ENCODE measurements at regions not wholly inside any gene's neighbourhood (a gene's known extent, or its start where the extent isn't known, plus 50 kb on each side); places are given as distances from the start of the nearest gene placed in this dataset.

GRCh38 chr12:29907461-29907860 is 123.7 kb upstream of the TMTC1 start:
- no peaks in the 10 kb centered on the region for H3K27me3 Mint-ChIP-seq
- Histone ChIP-seq H3K9ac (ENCODE audit: low read length) (no peak overlapping the region), H3K4me2 (replicated peaks; ENCODE audit: low read depth, low read length, poor library complexity, severe bottlenecking) (no peak overlapping the region), H3K4me3 (ENCODE audit: control extremely low read depth in 1 of 5, extremely low read depth in 1 of 5, insufficient read depth in 1 of 5, low read depth in 2 of 5, low read length in 4 of 5) (no peak overlapping the region), H2AFZ (ENCODE audit: insufficient read depth, low read depth, low read length, poor library complexity, severe bottlenecking) (no peak overlapping the region), H3K36me3 (replicated peaks in 1 of 2; ENCODE audit: control extremely low read depth in 1 of 2, control insufficient read depth in 1 of 2, extremely low read depth in 1 of 2, insufficient read depth in 2 of 2, low read length in 1 of 2) (no peaks in the 10 kb centered on the region), H3K79me2 (ENCODE audit: control insufficient read depth, insufficient read depth, low read length) (no peaks in the 10 kb centered on the region), H3K27me3 (replicated peaks in 1 of 4; ENCODE audit: control extremely low read depth in 1 of 4, control insufficient read depth in 3 of 4, insufficient read depth in 4 of 4, low read length in 3 of 4) (no peaks in the 10 kb centered on the region), H3K27ac (ENCODE audit: low read length in 2 of 2) (no peak overlapping the region), H4K20me1 (ENCODE audit: control insufficient read depth, insufficient read depth, low read length, poor library complexity, severe bottlenecking) (no peaks in the 10 kb centered on the region), H3K4me1 (ENCODE audit: control insufficient read depth in 2 of 2, insufficient read depth in 2 of 2, low read length in 2 of 2) (no peaks in the 10 kb centered on the region), H3K9me3 (ENCODE audit: control extremely low read depth in 1 of 3, control insufficient read depth in 2 of 3, insufficient read depth in 1 of 3, low read length in 2 of 3) (no peaks in the 10 kb centered on the region)
- no peak for TF ChIP-seq CTCF (IDR thresholded peaks at IDR 0.05)
- no peak for TF ChIP-seq EZH2 (IDR thresholded peaks at IDR 0.05; ENCODE audit: borderline replicate concordance, insufficient read depth, low read depth, low read length, poor library complexity, severe bottlenecking)
- intact Hi-C loops (cut with micrococcal nuclease), result no loop called here
- no peak overlapping the region for H3K4me3 Mint-ChIP-seq
- DNase-seq (no peak), ATAC-seq (ENCODE audit: low read depth) (no peak)
- no peak overlapping the region for H3K27ac Mint-ChIP-seq
- H3K4me1 Mint-ChIP-seq, result no peaks in the 10 kb centered on the region
- H3K9me3 Mint-ChIP-seq (ENCODE audit: insufficient read depth), result no peaks in the 10 kb centered on the region
- WGBS (ENCODE audit: insufficient coverage), result no CpG with 5 or more reads among the region's 4 CpGs
- POLR2A ChIA-PET, result no interaction called here
- CTCF ChIA-PET, result no interaction called here

- ChIA-PET CTCF (no interaction called here), POLR2A (no interaction called here)
- no peak for ATAC-seq (ENCODE audit: low read depth)
- intact Hi-C loops (cut with micrococcal nuclease), result no loop called here
- Mint-ChIP-seq H3K27ac (no peak overlapping the region), H3K4me3 (no peak overlapping the region), H3K9me3 (ENCODE audit: insufficient read depth) (peaks cover 3% of the 10 kb centered on the region), H3K4me1 (no peaks in the 10 kb centered on the region), H3K27me3 (no peaks in the 10 kb centered on the region)
- Histone ChIP-seq H3K4me3 (ENCODE audit: control extremely low read depth in 1 of 5, extremely low read depth in 1 of 5, insufficient read depth in 1 of 5, low read depth in 2 of 5, low read length in 4 of 5) (no peak overlapping the region), H3K36me3 (replicated peaks in 1 of 2; ENCODE audit: control extremely low read depth in 1 of 2, control insufficient read depth in 1 of 2, extremely low read depth in 1 of 2, insufficient read depth in 2 of 2, low read length in 1 of 2) (no peaks in the 10 kb centered on the region), H3K79me2 (ENCODE audit: control insufficient read depth, insufficient read depth, low read length) (no peaks in the 10 kb centered on the region), H3K4me1 (ENCODE audit: control insufficient read depth in 2 of 2, insufficient read depth in 2 of 2, low read length in 2 of 2) (no peaks in the 10 kb centered on the region), H4K20me1 (ENCODE audit: control insufficient read depth, insufficient read depth, low read length, poor library complexity, severe bottlenecking) (no peaks in the 10 kb centered on the region), H3K9ac (ENCODE audit: low read length) (no peak overlapping the region), H2AFZ (ENCODE audit: insufficient read depth, low read depth, low read length, poor library complexity, severe bottlenecking) (no peak overlapping the region), H3K4me2 (replicated peaks; ENCODE audit: low read depth, low read length, poor library complexity, severe bottlenecking) (no peak overlapping the region), H3K27me3 (replicated peaks in 1 of 4; ENCODE audit: control extremely low read depth in 1 of 4, control insufficient read depth in 3 of 4, insufficient read depth in 4 of 4, low read length in 3 of 4) (no peaks in the 10 kb centered on the region), H3K27ac (ENCODE audit: low read length in 2 of 2) (no peak overlapping the region), H3K9me3 (ENCODE audit: control extremely low read depth in 1 of 3, control insufficient read depth in 2 of 3, insufficient read depth in 1 of 3, low read length in 2 of 3) (no peaks in the 10 kb centered on the region)
- DNase-seq, result no peak
- no CpG with 5 or more reads among the region's 2 CpGs for WGBS (ENCODE audit: insufficient coverage)
- no peak for TF ChIP-seq EZH2 (IDR thresholded peaks at IDR 0.05; ENCODE audit: borderline replicate concordance, insufficient read depth, low read depth, low read length, poor library complexity, severe bottlenecking)
- TF ChIP-seq CTCF (IDR thresholded peaks at IDR 0.05), result no peak
These were observed 118.3 kb upstream of the TMTC1 start for GRCh38 chr12:29902043-29902442.
